Stimulated activated CD4-positive, alpha-beta T cell treated with anti-CD3 and anti-CD28 coated beads, TNF-alpha, amount 100 ng/mL, for 48 hours (primary cell): ENCODE measurements at regions not wholly inside any gene's neighbourhood (a gene's known extent, or its start where the extent isn't known, plus 50 kb on each side); places are given as distances from the start of the nearest gene placed in this dataset.

Experiments
- DNase-seq, 3 donors: peaks; one replicate each; pipeline ENCODE4 v3.0.0-alpha.2; 2020; ENCODE audit warnings: low read depth in 3 of 3

- no peak for DNase-seq
Measured at GRCh38 chr4:67234296-67234695, 311.0 kb downstream of the CENPC start.

DNA sequence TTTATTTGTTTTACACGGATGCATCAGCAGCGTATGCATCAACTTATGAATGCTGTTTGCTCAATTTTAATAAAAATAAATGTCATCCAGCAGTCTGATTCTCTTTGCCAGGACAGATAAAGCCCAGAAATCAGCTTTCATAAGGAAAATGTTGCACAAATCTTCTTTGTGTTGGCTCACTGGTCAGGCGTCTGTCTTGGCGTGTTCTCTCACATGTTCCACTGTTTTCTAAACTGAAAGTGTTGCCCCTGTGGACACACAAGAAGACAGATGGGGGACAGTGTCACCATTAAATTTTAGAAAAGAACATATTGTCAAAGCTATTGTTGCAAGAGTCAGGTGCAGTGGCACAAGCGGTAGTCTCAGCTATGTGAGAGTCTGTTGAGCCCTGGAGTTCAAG lies 316.2 kb downstream of the CENPC start:
- no peak for DNase-seq

DNA sequence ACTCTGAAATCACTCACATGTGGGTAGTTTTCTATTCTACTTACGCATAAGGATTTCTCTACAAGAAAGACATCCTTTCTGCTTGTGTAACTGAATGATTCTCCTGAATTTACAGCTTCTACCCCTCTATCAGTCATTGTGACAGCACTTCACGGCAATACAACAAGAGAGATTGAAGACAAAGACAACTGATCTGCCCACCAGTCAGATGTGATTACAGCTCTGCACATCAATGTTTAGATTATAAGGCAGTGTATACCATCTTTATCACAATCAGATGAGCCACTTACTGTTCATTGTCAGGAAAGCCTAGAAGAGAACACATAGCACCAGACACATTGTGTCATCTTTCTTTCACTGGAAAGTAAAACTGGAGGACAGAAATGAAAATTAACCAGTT lies 324.4 kb downstream of the CENPC start:
- no peak for DNase-seq

- no peak for DNase-seq
Measured at GRCh38 chr4:67218883-67219282, 326.4 kb downstream of the CENPC start.

- DNase-seq, result no peak
Measured at GRCh38 chr4:67207941-67208441, 337.3 kb downstream of the CENPC start.

DNA sequence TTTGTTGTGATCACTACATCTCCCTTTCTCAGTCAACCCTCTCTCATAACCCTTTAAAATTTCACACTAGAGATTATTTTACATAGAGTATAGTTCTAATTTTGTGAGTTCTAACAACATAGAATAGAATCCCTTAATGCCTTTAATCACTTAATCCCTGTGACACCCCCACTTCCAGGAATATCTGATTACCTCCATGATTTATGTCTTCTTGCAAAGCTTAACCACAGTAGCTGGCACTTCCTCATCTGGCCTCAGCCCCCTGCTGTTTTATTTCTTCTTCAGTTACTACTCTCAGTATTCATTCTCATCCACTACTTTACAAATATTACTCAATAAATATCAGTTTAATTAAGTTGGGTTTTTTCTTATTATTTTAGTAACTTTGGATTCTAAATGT lies 340.9 kb downstream of the CENPC start:
- DNase-seq, result no peak

- no peak for DNase-seq
Measured at GRCh38 chr4:67201334-67201733, 344.0 kb downstream of the CENPC start.

- no peak for DNase-seq
Measured at GRCh38 chr4:67198727-67199126, 346.6 kb downstream of the CENPC start.

DNA sequence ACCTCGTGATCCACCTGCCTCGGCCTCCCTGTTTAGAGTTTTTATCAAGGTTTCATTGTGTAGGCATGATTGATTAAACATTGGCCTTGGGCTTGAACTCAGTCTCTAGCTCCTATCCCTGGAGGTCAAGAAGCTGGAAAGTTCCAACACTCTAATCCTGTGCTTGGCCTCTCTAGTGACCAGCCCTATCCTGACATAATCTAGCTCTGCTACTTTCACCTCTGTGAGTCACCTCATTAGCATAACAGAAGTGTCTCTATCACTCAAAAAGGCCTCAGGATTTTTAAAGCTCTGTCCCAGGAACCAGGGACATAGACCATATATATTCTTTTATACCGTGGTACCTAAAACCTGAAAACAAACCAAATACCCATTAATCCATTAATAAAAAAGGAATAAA lies 377.5 kb downstream of the CENPC start:
- no peak for DNase-seq

GRCh38 chr4:67162690-67163089 lies 382.6 kb downstream of the CENPC start:
- no peak for DNase-seq

- no peak for DNase-seq
Measured at GRCh38 chr4:67161311-67161710, 384.0 kb downstream of the CENPC start.

DNA sequence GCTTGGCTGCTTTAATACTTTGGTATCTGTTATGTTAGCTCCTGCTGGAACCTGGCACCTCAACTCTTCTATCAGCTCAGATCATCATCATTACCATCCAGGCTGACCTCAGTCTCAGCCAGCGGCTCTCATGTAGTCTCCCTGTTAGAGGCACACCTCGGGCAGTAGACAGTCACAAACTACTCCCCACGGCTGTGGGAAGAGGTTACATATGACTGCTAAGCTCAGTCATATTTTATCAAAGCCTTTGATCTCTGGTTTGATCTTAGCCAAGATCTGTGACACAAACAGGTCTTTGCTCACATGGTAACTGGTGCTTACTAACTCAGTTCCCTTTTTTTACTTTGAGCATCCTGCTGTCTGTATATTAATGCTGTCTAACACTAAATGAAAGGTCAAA lies 384.9 kb downstream of the CENPC start:
- no peak for DNase-seq

GRCh38 chr4:67158666-67159065 lies 386.6 kb downstream of the CENPC start:
- DNase-seq, result no peak

GRCh38 chr4:67152976-67153375 lies 392.3 kb downstream of the CENPC start:
- DNase-seq, result no peak

- no peak for DNase-seq
Measured at GRCh38 chr4:67151376-67152343, 393.6 kb downstream of the CENPC start.

DNA sequence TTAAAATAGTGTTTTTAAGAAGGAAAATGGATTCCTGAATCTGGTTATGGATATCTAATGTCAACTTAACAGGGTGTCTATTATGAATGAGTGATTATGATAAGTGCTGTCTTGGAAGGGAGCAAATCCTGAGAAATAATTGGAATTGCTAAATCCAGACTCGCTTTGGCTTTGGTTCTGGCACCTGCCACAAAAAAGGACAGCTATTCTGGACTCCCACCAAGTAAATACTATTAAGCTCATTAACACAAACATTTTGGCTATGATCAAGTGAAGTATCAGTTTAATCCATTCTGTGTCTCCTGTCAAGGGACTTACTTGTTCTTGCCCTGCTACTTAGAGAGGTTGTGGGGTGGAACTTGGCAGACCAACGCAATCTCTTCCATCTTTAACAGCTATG lies 403.7 kb downstream of the CENPC start:
- DNase-seq, result no peak

GRCh38 chr4:67134616-67135015 lies 410.7 kb downstream of the CENPC start:
- DNase-seq, result no peak

DNA sequence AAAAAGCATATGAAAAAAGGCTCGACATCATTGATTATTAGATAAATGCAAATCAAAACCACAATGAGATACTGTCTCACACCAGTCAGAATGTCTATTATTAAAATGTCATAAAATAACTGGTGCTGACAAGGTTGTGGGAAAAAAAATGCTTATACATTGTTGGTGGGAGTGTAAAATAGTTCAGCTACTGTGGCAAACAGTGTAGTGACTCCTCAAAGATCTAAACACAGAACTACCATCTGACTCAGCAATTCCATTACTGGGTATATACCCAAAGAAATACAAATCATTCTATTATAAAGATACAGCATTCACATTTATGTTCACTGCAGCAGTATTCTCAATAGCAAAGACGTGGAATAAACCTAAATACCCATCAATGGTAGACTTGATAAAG lies 412.1 kb downstream of the CENPC start:
- no peak for DNase-seq

DNA sequence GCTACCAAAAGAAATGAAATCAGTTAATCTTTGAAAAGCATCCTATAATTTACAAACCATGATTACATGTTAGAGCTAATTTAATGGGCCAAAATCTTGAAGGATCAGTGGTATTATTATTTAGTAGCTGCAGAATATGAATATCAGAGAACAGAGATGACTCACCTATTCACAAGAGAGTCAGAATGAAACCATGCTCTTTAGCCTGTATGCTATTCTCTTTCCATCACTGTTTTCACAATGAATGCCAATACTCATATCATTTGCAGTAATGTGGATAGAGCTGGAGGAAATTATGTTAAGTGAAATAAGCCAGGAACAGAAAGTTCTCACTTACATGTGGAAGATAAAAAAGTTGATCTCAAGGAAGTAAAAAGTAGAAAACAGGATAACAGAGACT lies 414.1 kb downstream of the CENPC start:
- no peak for DNase-seq

- no peak for DNase-seq
Measured at GRCh38 chr4:67130411-67130810, 414.9 kb downstream of the CENPC start.

GRCh38 chr4:67126570-67126969 lies 418.7 kb downstream of the CENPC start:
- DNase-seq, result no peak

GRCh38 chr4:67125636-67126514 lies 419.4 kb downstream of the CENPC start:
- DNase-seq, result no peak

DNA sequence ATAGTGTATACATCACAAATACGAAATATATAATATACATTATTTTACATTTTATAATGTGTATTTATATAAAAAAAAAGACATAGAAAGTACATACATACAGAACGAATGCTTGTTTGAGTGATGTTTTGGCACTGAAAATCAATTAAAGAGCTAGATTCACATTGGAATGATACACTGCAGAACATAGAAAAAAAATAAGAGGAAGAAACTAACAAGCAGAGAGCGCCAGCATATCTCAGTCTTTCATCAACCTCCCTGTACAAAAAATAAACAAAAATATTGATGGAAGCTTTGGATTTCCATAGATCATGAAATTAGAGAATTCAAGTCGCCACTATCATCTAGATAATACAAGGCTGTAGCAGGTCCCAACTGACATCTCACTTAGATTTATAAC lies 420.6 kb downstream of the CENPC start:
- DNase-seq, result no peak
